Stimulated activated naive CD8-positive, alpha-beta T cell treated with anti-CD3 and anti-CD28 coated beads, Interleukin-15, Interleukin-2, amounts not matched to agents 100 U/mL and 50 U/mL, for 24 hours (primary cell): ENCODE measurements at regions not wholly inside any gene's neighbourhood (a gene's known extent, or its start where the extent isn't known, plus 50 kb on each side); places are given as distances from the start of the nearest gene placed in this dataset.

ENCODE experiments used
- ATAC-seq: fragments of 150-1000 bp; cut with Tn5 transposase; one replicate; pipeline ENCODE4 v1.10.0; 2021
- DNase-seq: peaks from one replicate; pipeline ENCODE4 v3.0.0; 2021

- ATAC-seq: no peak
- no peak for DNase-seq
Observed at GRCh38 chr7:132733860-132734259, 157.6 kb upstream of the PLXNA4 start.

- no peak for ATAC-seq
Observed at GRCh38 chr7:132732321-132732865, 156.1 kb upstream of the PLXNA4 start.

GRCh38 chr7:132730105-132730504, 153.8 kb upstream of the PLXNA4 start:
- no peak for ATAC-seq
- no peak for DNase-seq

More at GRCh38 chr7:132732321-132732865, 156.1 kb upstream of the PLXNA4 start:
- DNase-seq: no peak

- ATAC-seq (no peak), DNase-seq (no peak)
Observed at GRCh38 chr7:132723506-132724081, 147.3 kb upstream of the PLXNA4 start.

- ATAC-seq (no peak), DNase-seq (no peak)
Observed at GRCh38 chr7:132720835-132721234, 144.6 kb upstream of the PLXNA4 start.

GRCh38 chr7:132713893-132714292, 137.6 kb upstream of the PLXNA4 start:
- DNase-seq (no peak), ATAC-seq (no peak)

GRCh38 chr7:132709971-132710567, 133.8 kb upstream of the PLXNA4 start:
- DNase-seq: peak; percentile 16
- no peak for ATAC-seq

- DNase-seq: no peak
- no peak for ATAC-seq
Observed at GRCh38 chr7:132708470-132708869, 132.2 kb upstream of the PLXNA4 start.

- no peak for DNase-seq
- ATAC-seq: no peak
Observed at GRCh38 chr7:132705146-132705545, 128.9 kb upstream of the PLXNA4 start.

GRCh38 chr7:132703742-132704141, 127.5 kb upstream of the PLXNA4 start:
- DNase-seq (no peak), ATAC-seq (no peak)

GRCh38 chr7:132697003-132697402, 120.7 kb upstream of the PLXNA4 start:
- no peak for DNase-seq
- no peak for ATAC-seq

GRCh38 chr7:132696332-132696731, 120.1 kb upstream of the PLXNA4 start:
- ATAC-seq: no peak

GRCh38 chr7:132691201-132691600, 114.9 kb upstream of the PLXNA4 start:
- no peak for ATAC-seq

More at GRCh38 chr7:132696332-132696731, 120.1 kb upstream of the PLXNA4 start:
- DNase-seq: no peak

GRCh38 chr7:132690174-132690573, 113.9 kb upstream of the PLXNA4 start:
- DNase-seq (no peak), ATAC-seq (no peak)

More at GRCh38 chr7:132691201-132691600, 114.9 kb upstream of the PLXNA4 start:
- no peak for DNase-seq

- ATAC-seq (no peak), DNase-seq (no peak)
Observed at GRCh38 chr7:132687981-132688383, 111.7 kb upstream of the PLXNA4 start.

GRCh38 chr7:132687016-132687415, 110.7 kb upstream of the PLXNA4 start:
- no peak for ATAC-seq
- no peak for DNase-seq

GRCh38 chr7:132685277-132685676, 109.0 kb upstream of the PLXNA4 start:
- ATAC-seq (no peak), DNase-seq (no peak)

GRCh38 chr7:132683896-132684690, 107.8 kb upstream of the PLXNA4 start:
- DNase-seq (no peak), ATAC-seq (no peak)

GRCh38 chr7:132681951-132682350, 105.7 kb upstream of the PLXNA4 start:
- no peak for ATAC-seq
- no peak for DNase-seq

GRCh38 chr7:132680590-132680989, 104.3 kb upstream of the PLXNA4 start:
- DNase-seq: no peak
- ATAC-seq: no peak

- ATAC-seq (no peak), DNase-seq (no peak)
Observed at GRCh38 chr7:132678656-132679055, 102.4 kb upstream of the PLXNA4 start.

GRCh38 chr7:132677918-132678317, 101.6 kb upstream of the PLXNA4 start:
- DNase-seq (no peak), ATAC-seq (no peak)
